ENCODE measurements at regions not wholly inside any gene's neighbourhood (a gene's known extent, or its start where the extent isn't known, plus 50 kb on each side); places are given as distances from the start of the nearest gene placed in this dataset.

GRCh38 chr1:209324901-209325871, 258.3 kb upstream of the CAMK1G start:
- no peak for DNase-seq (ENCODE audit: low read depth in 2 of 2)

- no peak for DNase-seq (ENCODE audit: low read depth in 2 of 2)
These were observed 257.4 kb upstream of the CAMK1G start for GRCh38 chr1:209326076-209326475.

GRCh38 chr1:209326831-209327230, 256.7 kb upstream of the CAMK1G start:
- no peak for DNase-seq (ENCODE audit: low read depth in 2 of 2)

- no peak for DNase-seq (ENCODE audit: low read depth in 2 of 2)
These were observed 255.3 kb upstream of the CAMK1G start for GRCh38 chr1:209328196-209328595.

GRCh38 chr1:209335178-209335577, 248.3 kb upstream of the CAMK1G start:
- no peak for DNase-seq (ENCODE audit: low read depth in 2 of 2)

GRCh38 chr1:209341146-209341545, 242.4 kb upstream of the CAMK1G start:
- no peak for DNase-seq (ENCODE audit: low read depth in 2 of 2)

- DNase-seq (ENCODE audit: low read depth in 2 of 2) = no peak
These were observed 241.7 kb upstream of the CAMK1G start for GRCh38 chr1:209341673-209342420.

GRCh38 chr1:209342441-209343175, 240.9 kb upstream of the CAMK1G start:
- DNase-seq (ENCODE audit: low read depth in 2 of 2) = no peak

- no peak for DNase-seq (ENCODE audit: low read depth in 2 of 2)
These were observed 240.0 kb upstream of the CAMK1G start for GRCh38 chr1:209343511-209343910.

GRCh38 chr1:209344156-209344555, 239.4 kb upstream of the CAMK1G start:
- no peak for DNase-seq (ENCODE audit: low read depth in 2 of 2)

- DNase-seq (ENCODE audit: low read depth in 2 of 2) = no peak
These were observed 233.9 kb upstream of the CAMK1G start for GRCh38 chr1:209349363-209350308.

- DNase-seq (ENCODE audit: low read depth in 2 of 2) = no peak
These were observed 230.5 kb upstream of the CAMK1G start for GRCh38 chr1:209353053-209353452.

GRCh38 chr1:209354111-209354839, 229.2 kb upstream of the CAMK1G start:
- DNase-seq (ENCODE audit: low read depth in 2 of 2) = peak in 1 of 2 donors; percentile 1

GRCh38 chr1:209354840-209355165, 228.7 kb upstream of the CAMK1G start:
- DNase-seq (ENCODE audit: low read depth in 2 of 2) = no peak

- no peak for DNase-seq (ENCODE audit: low read depth in 2 of 2)
These were observed 228.1 kb upstream of the CAMK1G start for GRCh38 chr1:209355415-209355814.

- DNase-seq (ENCODE audit: low read depth in 2 of 2) = no peak
These were observed 226.5 kb upstream of the CAMK1G start for GRCh38 chr1:209356976-209357377.

GRCh38 chr1:209363112-209363511, 220.4 kb upstream of the CAMK1G start:
- no peak for DNase-seq (ENCODE audit: low read depth in 2 of 2)

GRCh38 chr1:209364716-209365115, 218.8 kb upstream of the CAMK1G start:
- no peak for DNase-seq (ENCODE audit: low read depth in 2 of 2)

- no peak for DNase-seq (ENCODE audit: low read depth in 2 of 2)
These were observed 216.3 kb upstream of the CAMK1G start for GRCh38 chr1:209367061-209367772.
